Neuronal stem cell (in vitro differentiated cells): ENCODE measurements at regions not wholly inside any gene's neighbourhood (a gene's known extent, or its start where the extent isn't known, plus 50 kb on each side); places are given as distances from the start of the nearest gene placed in this dataset.
"Not testable (repeated sequence)": the region's sequence is repeated elsewhere in the genome, so short reads cannot be mapped to it uniquely, and the experiment has no call there.

Experiments
- DNase-seq: peaks from one replicate; pipeline ENCODE4 v3.0.0-alpha.2; 2013; ENCODE audit warnings: low spot score
- H2AFZ ChIP-seq: one replicate; pipeline ENCODE4 v1.6.1; 2013; ENCODE audit warnings: mild to moderate bottlenecking, low read length, inconsistent platforms
- H2AK5ac ChIP-seq: 2 replicates; pipeline ENCODE4 v1.6.1; 2013; ENCODE audit warnings: low read depth, mild to moderate bottlenecking, inconsistent platforms, low read length, moderate library complexity, mixed read lengths
- H2BK120ac ChIP-seq: 2 replicates; pipeline ENCODE4 v1.6.1; 2013; ENCODE audit warnings: low read depth, mild to moderate bottlenecking, inconsistent platforms, low read length, moderate library complexity, mixed read lengths
- H2BK12ac ChIP-seq: one replicate; pipeline ENCODE4 v1.6.1; 2013; ENCODE audit warnings: low read length, inconsistent platforms
- H2BK15ac ChIP-seq: 2 replicates; pipeline ENCODE4 v1.6.1; 2013; ENCODE audit warnings: mild to moderate bottlenecking, low read length, inconsistent platforms, mixed read lengths
- H2BK5ac ChIP-seq: one replicate; pipeline ENCODE4 v1.6.1; 2013; ENCODE audit warnings: inconsistent platforms, mild to moderate bottlenecking, low read length, moderate library complexity
- H3K14ac ChIP-seq: one replicate; pipeline ENCODE4 v1.6.1; 2013; ENCODE audit warnings: low read length, inconsistent platforms
- H3K18ac ChIP-seq: 2 replicates; pipeline ENCODE4 v1.6.1; 2013; ENCODE audit warnings: low read length, inconsistent platforms
- H3K23ac ChIP-seq: 2 replicates; pipeline ENCODE4 v1.6.1; 2013; ENCODE audit warnings: low read depth, mild to moderate bottlenecking, mixed read lengths, low read length, inconsistent platforms; ENCODE audit not compliant: poor library complexity
- H3K27ac ChIP-seq: replicated peaks from 3 replicates; pipeline ENCODE4 v1.5.1; 2013; ENCODE audit warnings: low read length, inconsistent platforms
- H3K27me3 ChIP-seq, 3 experiments: 2 replicates each; pipeline ENCODE4 v1.6.1; 2013; ENCODE audit warnings: low read length in 3 of 3, mild to moderate bottlenecking in 2 of 3, inconsistent platforms in 1 of 3, low read depth in 1 of 3, mixed read lengths in 1 of 3, moderate library complexity in 1 of 3; ENCODE audit not compliant: control insufficient read depth in 3 of 3, insufficient read depth in 3 of 3
- H3K36me3 ChIP-seq, 2 donors: replicated peaks in 1 of 2; 2 replicates each; pipeline ENCODE4 v1.6.1; 2013; ENCODE audit warnings: low read length in 2 of 2; ENCODE audit not compliant: control insufficient read depth in 2 of 2, insufficient read depth in 2 of 2
- H3K4ac ChIP-seq: 2 replicates; pipeline ENCODE4 v1.6.1; 2013; ENCODE audit warnings: inconsistent platforms, mild to moderate bottlenecking, low read length, moderate library complexity
- H3K4me1 ChIP-seq, 2 donors: 1 replicate in 1 of 2; 2 replicates in 1 of 2; pipeline ENCODE4 v1.6.1; 2013; ENCODE audit warnings: low read length in 2 of 2, low read depth in 1 of 2; ENCODE audit not compliant: control insufficient read depth in 2 of 2, insufficient read depth in 1 of 2
- H3K4me2 ChIP-seq: one replicate; pipeline ENCODE4 v1.6.1; 2013; ENCODE audit warnings: mild to moderate bottlenecking, low read length, inconsistent platforms; ENCODE audit not compliant: insufficient read depth, poor library complexity, severe bottlenecking
- H3K4me3 ChIP-seq, 2 donors: 2 replicates each; pipeline ENCODE4 v1.5.1; 2013; ENCODE audit warnings: low read length in 2 of 2, mild to moderate bottlenecking in 2 of 2, inconsistent platforms in 1 of 2, moderate library complexity in 1 of 2
- H3K79me1 ChIP-seq: one replicate; pipeline ENCODE4 v1.6.1; 2013; ENCODE audit warnings: low read depth, mild to moderate bottlenecking, inconsistent platforms, low read length, moderate library complexity
- H3K9ac ChIP-seq: one replicate; pipeline ENCODE4 v1.6.1; 2013; ENCODE audit warnings: mild to moderate bottlenecking, low read depth, low read length, inconsistent platforms; ENCODE audit not compliant: poor library complexity
- H3K9me3 ChIP-seq, 2 donors: replicated peaks in 1 of 2; 2 replicates each; pipeline versions ENCODE3 to v1.6.1; 2013; ENCODE audit warnings: low read length in 2 of 2, mild to moderate bottlenecking in 2 of 2, inconsistent platforms in 1 of 2, low read depth in 1 of 2, mixed read lengths in 1 of 2, moderate library complexity in 1 of 2; ENCODE audit not compliant: control insufficient read depth in 2 of 2, insufficient read depth in 1 of 2
- H4K8ac ChIP-seq: one replicate; pipeline ENCODE4 v1.6.1; 2013; ENCODE audit warnings: low read depth, mild to moderate bottlenecking, inconsistent platforms, low read length, moderate library complexity
- H4K91ac ChIP-seq: one replicate; pipeline ENCODE4 v1.6.1; 2013; ENCODE audit warnings: low read length, low read depth, mild to moderate bottlenecking, inconsistent platforms; ENCODE audit not compliant: poor library complexity
- WGBS, 2 donors: extraction: QIAGEN DNeasy Blood & Tissue Kit; methylation state at CpG; one replicate each; pipeline ENCODE4 v1.1.7; 2013; ENCODE audit warnings: missing lambda C conversion rate in 2 of 2, mixed read lengths in 1 of 2; ENCODE audit not compliant: insufficient read length in 2 of 2, insufficient replicate concordance in 1 of 2; ENCODE audit errors: extremely low coverage in 2 of 2; 5-methylcytosine and 5-hydroxymethylcytosine counted together

GRCh38 chr1:30548294-30548693 lies 175.1 kb downstream of the MATN1 start:
- no peak overlapping the region for H2BK5ac ChIP-seq
- H2BK15ac ChIP-seq: no peak overlapping the region
- no peak overlapping the region for H2AK5ac ChIP-seq
- H3K14ac ChIP-seq: no peak overlapping the region
- H3K4ac ChIP-seq: no peak overlapping the region
- H3K9me3 ChIP-seq: no peaks in the 10 kb centered on the region
- no peak overlapping the region for H4K91ac ChIP-seq
- H3K36me3 ChIP-seq: no peaks in the 10 kb centered on the region
- no peak overlapping the region for H2BK120ac ChIP-seq
- H4K8ac ChIP-seq: no peak overlapping the region
- H3K4me1 ChIP-seq: no peaks in the 10 kb centered on the region
- H3K79me1 ChIP-seq: no peaks in the 10 kb centered on the region
- no peak overlapping the region for H3K4me2 ChIP-seq
- no CpG with 5 or more reads among the region's 2 CpGs for WGBS, 2 donors
- peaks cover 0 to 4% (median 0%) of the 10 kb centered on the region in 3 experiments for H3K27me3 ChIP-seq
- H3K18ac ChIP-seq: no peak overlapping the region
- no peak for DNase-seq
- H3K23ac ChIP-seq: no peak overlapping the region
- H2AFZ ChIP-seq: no peak overlapping the region
- no peak overlapping the region for H3K27ac ChIP-seq
- H3K4me3 ChIP-seq: no peak overlapping the region
- no peak overlapping the region for H3K9ac ChIP-seq
- H2BK12ac ChIP-seq: no peak overlapping the region

GRCh38 chr1:30547326-30547725 lies 176.1 kb downstream of the MATN1 start:
- not testable (repeated sequence) for DNase-seq, H2BK120ac ChIP-seq, H3K36me3 ChIP-seq, H3K14ac ChIP-seq, H3K9me3 ChIP-seq, H3K4me1 ChIP-seq, H3K9ac ChIP-seq, H4K91ac ChIP-seq, H3K4ac ChIP-seq, H3K23ac ChIP-seq, H3K79me1 ChIP-seq, H4K8ac ChIP-seq, H3K4me2 ChIP-seq, H2AK5ac ChIP-seq, H3K27ac ChIP-seq, H2AFZ ChIP-seq, H3K18ac ChIP-seq, H3K27me3 ChIP-seq, H2BK5ac ChIP-seq, H2BK12ac ChIP-seq, H3K4me3 ChIP-seq, H2BK15ac ChIP-seq
- no CpG with 5 or more reads among the region's 2 CpGs for WGBS, 2 donors

- H3K4me2 ChIP-seq: no peak overlapping the region
- H3K9me3 ChIP-seq: no peaks in the 10 kb centered on the region
- no peak overlapping the region for H3K9ac ChIP-seq
- no peak overlapping the region for H2BK5ac ChIP-seq
- WGBS, 2 donors: no CpG with 5 or more reads among the region's 4 CpGs
- H3K14ac ChIP-seq: no peak overlapping the region
- H3K79me1 ChIP-seq: no peaks in the 10 kb centered on the region
- no peak overlapping the region for H3K18ac ChIP-seq
- H3K27me3 ChIP-seq: peaks cover 0 to 4% (median 0%) of the 10 kb centered on the region in 3 experiments
- no peak overlapping the region for H2BK120ac ChIP-seq
- no peak overlapping the region for H2AFZ ChIP-seq
- H3K23ac ChIP-seq: no peak overlapping the region
- H3K36me3 ChIP-seq: no peaks in the 10 kb centered on the region
- no peak overlapping the region for H2BK15ac ChIP-seq
- no peak for DNase-seq
- H4K91ac ChIP-seq: no peak overlapping the region
- H3K4me1 ChIP-seq: no peaks in the 10 kb centered on the region
- H3K4me3 ChIP-seq: no peak overlapping the region
- no peak overlapping the region for H4K8ac ChIP-seq
- H3K27ac ChIP-seq: no peak overlapping the region
- H3K4ac ChIP-seq: no peak overlapping the region
- no peak overlapping the region for H2AK5ac ChIP-seq
- H2BK12ac ChIP-seq: no peak overlapping the region
Measured at GRCh38 chr1:30545365-30545764, 178.0 kb downstream of the MATN1 start.

- no peak overlapping the region for H3K4ac ChIP-seq
- H4K91ac ChIP-seq: no peak overlapping the region
- H3K23ac ChIP-seq: no peak overlapping the region
- H2BK15ac ChIP-seq: no peak overlapping the region
- no peaks in the 10 kb centered on the region for H3K79me1 ChIP-seq
- no CpG with 5 or more reads among the region's 10 CpGs for WGBS, 2 donors
- H2BK120ac ChIP-seq: no peak overlapping the region
- H3K36me3 ChIP-seq: no peaks in the 10 kb centered on the region
- no peak overlapping the region for H3K9ac ChIP-seq
- no peak overlapping the region for H2BK5ac ChIP-seq
- peaks cover 0 to 4% (median 0%) of the 10 kb centered on the region in 3 experiments for H3K27me3 ChIP-seq
- no peak overlapping the region for H3K27ac ChIP-seq
- DNase-seq: no peak
- H2AK5ac ChIP-seq: no peak overlapping the region
- no peaks in the 10 kb centered on the region for H3K9me3 ChIP-seq
- no peak overlapping the region for H3K14ac ChIP-seq
- H3K4me2 ChIP-seq: no peak overlapping the region
- no peak overlapping the region for H2AFZ ChIP-seq
- H3K4me1 ChIP-seq: no peaks in the 10 kb centered on the region
- no peak overlapping the region for H3K4me3 ChIP-seq
- H4K8ac ChIP-seq: no peak overlapping the region
- no peak overlapping the region for H2BK12ac ChIP-seq
- no peak overlapping the region for H3K18ac ChIP-seq
Measured at GRCh38 chr1:30541721-30542485, 181.5 kb downstream of the MATN1 start.
